ENCODE measurements at regions not wholly inside any gene's neighbourhood (a gene's known extent, or its start where the extent isn't known, plus 50 kb on each side); places are given as distances from the start of the nearest gene placed in this dataset.

DNA sequence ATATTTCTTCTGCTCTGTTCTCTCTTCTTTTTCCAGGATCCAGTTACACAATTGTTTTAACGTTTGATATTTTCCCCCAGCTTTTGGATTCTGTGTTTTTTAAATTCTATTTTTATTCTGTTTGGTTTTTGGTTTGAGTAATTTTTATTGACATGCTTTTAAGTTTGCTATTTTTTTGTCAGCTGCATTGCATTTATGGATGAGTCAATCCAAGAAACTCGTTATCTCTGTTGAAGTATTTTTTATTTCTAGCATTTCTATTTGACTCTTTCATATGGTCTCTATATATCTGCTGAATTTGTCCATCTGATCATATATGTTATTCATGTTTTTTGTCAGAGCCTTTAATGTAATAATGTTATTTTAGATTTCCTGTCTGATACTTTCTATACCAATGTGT is 65.6 kb downstream of the DDIT4L start:
- Mint-ChIP-seq H3K4me3 (no peak overlapping the region), H3K27ac (no peak overlapping the region), H3K36me3 (ENCODE audit: low read depth) (peaks cover 2% of the 10 kb centered on the region; the same call in 1 of the 3 replicates), H3K4me1 (no peaks in the 10 kb centered on the region), H3K9me3 (no peaks in the 10 kb centered on the region; the same call in 1 of the 3 replicates), H3K27me3 (ENCODE audit: insufficient read depth, low read depth, poor library complexity) (no peaks in the 10 kb centered on the region)
- Histone ChIP-seq H3K4me2 (no peak overlapping the region), H3K36me3 (ENCODE audit: insufficient read depth) (no peaks in the 10 kb centered on the region), H3K4me1 (ENCODE audit: insufficient read depth) (no peaks in the 10 kb centered on the region), H2AFZ (no peak overlapping the region), H3K79me2 (replicated peaks; ENCODE audit: insufficient read depth) (no peaks in the 10 kb centered on the region), H3K4me3 (no peak overlapping the region), H3K27me3 (ENCODE audit: insufficient read depth) (no peaks in the 10 kb centered on the region), H4K20me1 (replicated peaks; ENCODE audit: insufficient read depth) (no peaks in the 10 kb centered on the region), H3K27ac (ENCODE audit: low read depth) (no peak overlapping the region), H3K9me2 (ENCODE audit: insufficient read depth) (no peaks in the 10 kb centered on the region; the same call in 1 of the 2 replicates), H3F3A (replicated peaks; ENCODE audit: low read depth) (no peaks in the 10 kb centered on the region)
- no peak for TF ChIP-seq JUNB (IDR thresholded peaks at IDR 0.05; ENCODE audit: unreplicated experiment)
- no peak for TF ChIP-seq REST (IDR thresholded peaks at IDR 0.05; ENCODE audit: unreplicated experiment)
- no peak for TF ChIP-seq ETS1 (IDR thresholded peaks at IDR 0.05)
- no peak for TF ChIP-seq CREB1 (CRISPR knock-in tag; IDR thresholded peaks at IDR 0.05; ENCODE audit: low read depth)
- no peak for TF ChIP-seq EZH2 (IDR thresholded peaks at IDR 0.05; ENCODE audit: low read depth, unreplicated experiment)
- TF ChIP-seq ZNF331 (CRISPR knock-in tag; IDR thresholded peaks at IDR 0.05; ENCODE audit: low read depth), result no peak
- DNase-seq (ENCODE audit: low spot score) (no peak), ATAC-seq (no peak)

- H3K36me3 Mint-ChIP-seq (ENCODE audit: low read depth), result no peaks in the 10 kb centered on the region
- peaks cover 32% of the 10 kb centered on the region for H3K27me3 ChIP-seq (ENCODE audit: insufficient read depth)
- H3K4me2 ChIP-seq, result no peak overlapping the region
- H3K27me3 Mint-ChIP-seq (ENCODE audit: insufficient read depth, low read depth, poor library complexity), result peaks cover 4% of the 10 kb centered on the region
- H3K9me2 ChIP-seq (ENCODE audit: insufficient read depth), result no peaks in the 10 kb centered on the region
- no peak overlapping the region for H3K4me3 ChIP-seq
- no peak overlapping the region for H3K4me3 Mint-ChIP-seq
- no peak overlapping the region for H2AFZ ChIP-seq
- no peak overlapping the region for H3K27ac ChIP-seq (ENCODE audit: low read depth)
- H4K20me1 ChIP-seq (replicated peaks; ENCODE audit: insufficient read depth), result no peaks in the 10 kb centered on the region
- H3K36me3 ChIP-seq (ENCODE audit: insufficient read depth), result no peaks in the 10 kb centered on the region
- no peak overlapping the region for H3K27ac Mint-ChIP-seq
- DNase-seq (ENCODE audit: low spot score) (no peak), ATAC-seq (no peak)
- peaks cover 33% of the 10 kb centered on the region for H3K4me1 ChIP-seq (ENCODE audit: insufficient read depth)
- peaks cover 29% of the 10 kb centered on the region for H3K4me1 Mint-ChIP-seq
- no peaks in the 10 kb centered on the region; the same call in 2 of the 3 replicates for H3K9me3 Mint-ChIP-seq
- H3K79me2 ChIP-seq (replicated peaks; ENCODE audit: insufficient read depth), result no peaks in the 10 kb centered on the region
- H3F3A ChIP-seq (replicated peaks; ENCODE audit: low read depth), result no peaks in the 10 kb centered on the region; the same call in 1 of the 2 replicates
- TF ChIP-seq, protein P1, sequence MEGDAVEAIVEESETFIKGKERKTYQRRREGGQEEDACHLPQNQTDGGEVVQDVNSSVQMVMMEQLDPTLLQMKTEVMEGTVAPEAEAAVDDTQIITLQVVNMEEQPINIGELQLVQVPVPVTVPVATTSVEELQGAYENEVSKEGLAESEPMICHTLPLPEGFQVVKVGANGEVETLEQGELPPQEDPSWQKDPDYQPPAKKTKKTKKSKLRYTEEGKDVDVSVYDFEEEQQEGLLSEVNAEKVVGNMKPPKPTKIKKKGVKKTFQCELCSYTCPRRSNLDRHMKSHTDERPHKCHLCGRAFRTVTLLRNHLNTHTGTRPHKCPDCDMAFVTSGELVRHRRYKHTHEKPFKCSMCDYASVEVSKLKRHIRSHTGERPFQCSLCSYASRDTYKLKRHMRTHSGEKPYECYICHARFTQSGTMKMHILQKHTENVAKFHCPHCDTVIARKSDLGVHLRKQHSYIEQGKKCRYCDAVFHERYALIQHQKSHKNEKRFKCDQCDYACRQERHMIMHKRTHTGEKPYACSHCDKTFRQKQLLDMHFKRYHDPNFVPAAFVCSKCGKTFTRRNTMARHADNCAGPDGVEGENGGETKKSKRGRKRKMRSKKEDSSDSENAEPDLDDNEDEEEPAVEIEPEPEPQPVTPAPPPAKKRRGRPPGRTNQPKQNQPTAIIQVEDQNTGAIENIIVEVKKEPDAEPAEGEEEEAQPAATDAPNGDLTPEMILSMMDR (conservative IDR thresholded peaks at IDR 0.05; ENCODE audit: low read depth in 2 of 2), result no peak
- TF ChIP-seq EZH2 (IDR thresholded peaks at IDR 0.05; ENCODE audit: low read depth, unreplicated experiment), result no peak
- TF ChIP-seq ZNF462 (CRISPR knock-in tag; IDR thresholded peaks at IDR 0.05), result no peak
- TF ChIP-seq STAT1 (IDR thresholded peaks at IDR 0.05; ENCODE audit: unreplicated experiment), result no peak
- no peak for TF ChIP-seq POLR2AphosphoS5 (IDR thresholded peaks at IDR 0.05; ENCODE audit: low read depth)
Observed at GRCh38 chr4:100118181-100118580, 72.1 kb downstream of the DDIT4L start.

Data from GM23338 (cell line).